ENCODE measurements at regions not wholly inside any gene's neighbourhood (a gene's known extent, or its start where the extent isn't known, plus 50 kb on each side); places are given as distances from the start of the nearest gene placed in this dataset.

DNA sequence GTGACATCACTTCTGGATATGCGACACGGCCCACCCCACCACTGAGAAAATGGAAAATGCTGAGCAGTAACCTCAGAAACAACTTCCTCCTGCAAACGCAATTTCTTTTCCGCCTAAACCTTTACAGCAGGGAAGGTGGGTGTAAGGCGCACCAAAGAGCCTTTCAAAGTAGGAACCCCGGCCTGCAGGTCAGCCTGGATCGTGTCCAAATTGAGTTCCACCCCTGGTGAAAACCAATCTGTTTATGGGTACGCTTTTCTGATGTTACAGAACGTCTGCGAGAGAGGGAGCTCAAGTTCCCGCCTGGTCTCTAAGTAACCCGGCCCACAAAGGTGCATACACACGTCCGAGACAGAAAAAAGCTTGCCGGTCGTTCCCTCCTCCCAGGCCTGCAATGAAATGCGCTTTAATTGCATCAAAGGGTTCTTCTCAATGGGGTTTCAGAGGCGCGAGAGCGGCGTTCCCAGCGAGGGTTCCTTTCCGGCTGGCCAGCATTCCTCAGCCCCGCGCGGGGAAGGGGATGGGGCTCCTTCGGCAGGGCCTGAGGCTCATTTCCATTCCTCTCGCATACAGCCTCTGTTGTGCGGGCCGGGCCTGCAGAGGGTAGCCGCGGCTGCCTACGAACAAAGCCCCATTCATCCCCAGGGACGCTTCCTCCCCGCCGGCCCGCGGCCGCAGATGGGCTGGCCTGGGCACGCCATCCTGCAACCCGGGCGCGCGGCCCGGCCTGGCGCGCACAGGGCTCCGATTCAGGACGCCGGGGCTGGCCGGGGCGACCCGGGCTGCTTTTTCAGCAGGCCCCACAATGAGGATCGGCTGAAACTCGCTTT is 138.1 kb downstream of the TMCO5A start (continued):
- TF ChIP-seq HOXB5 (CRISPR knock-in tag; IDR thresholded peaks at IDR 0.05) (no peak), KDM1A (IDR thresholded peaks at IDR 0.05; ENCODE audit: low read depth) (peak; percentile 17; the same call in 1 of the 2 replicates), FOXS1 (CRISPR knock-in tag; IDR thresholded peaks at IDR 0.05) (no peak), PHF8 (IDR thresholded peaks at IDR 0.05; ENCODE audit: borderline replicate concordance, low read depth) (peak; percentile 47; the same call in 1 of the 2 replicates), HDAC2 (IDR thresholded peaks at IDR 0.05) (no peak), NFE2L2 (conservative IDR thresholded peaks at IDR 0.05; ENCODE audit: low read length) (no peak), BHLHE40 (IDR thresholded peaks at IDR 0.05; ENCODE audit: low read depth, low read length) (no peak), ZC3H11A (IDR thresholded peaks at IDR 0.05) (no peak), HOXB13 (CRISPR knock-in tag; IDR thresholded peaks at IDR 0.05; ENCODE audit: low read depth) (no peak), RAD21 (conservative IDR thresholded peaks at IDR 0.05 in 1 of 2, IDR thresholded peaks at IDR 0.05 in 1 of 2) (peak; percentile 30 to 37)
- TF ChIP-seq, protein P1, sequence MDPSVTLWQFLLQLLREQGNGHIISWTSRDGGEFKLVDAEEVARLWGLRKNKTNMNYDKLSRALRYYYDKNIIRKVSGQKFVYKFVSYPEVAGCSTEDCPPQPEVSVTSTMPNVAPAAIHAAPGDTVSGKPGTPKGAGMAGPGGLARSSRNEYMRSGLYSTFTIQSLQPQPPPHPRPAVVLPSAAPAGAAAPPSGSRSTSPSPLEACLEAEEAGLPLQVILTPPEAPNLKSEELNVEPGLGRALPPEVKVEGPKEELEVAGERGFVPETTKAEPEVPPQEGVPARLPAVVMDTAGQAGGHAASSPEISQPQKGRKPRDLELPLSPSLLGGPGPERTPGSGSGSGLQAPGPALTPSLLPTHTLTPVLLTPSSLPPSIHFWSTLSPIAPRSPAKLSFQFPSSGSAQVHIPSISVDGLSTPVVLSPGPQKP (IDR thresholded peaks at IDR 0.05; ENCODE audit: low read depth, low read length) = no peak
- TF ChIP-seq, protein P2, sequence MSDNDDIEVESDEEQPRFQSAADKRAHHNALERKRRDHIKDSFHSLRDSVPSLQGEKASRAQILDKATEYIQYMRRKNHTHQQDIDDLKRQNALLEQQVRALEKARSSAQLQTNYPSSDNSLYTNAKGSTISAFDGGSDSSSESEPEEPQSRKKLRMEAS (IDR thresholded peaks at IDR 0.05) = peak; percentile 58; the same call in 1 of the 2 replicates
- TF ChIP-seq, protein P3, sequence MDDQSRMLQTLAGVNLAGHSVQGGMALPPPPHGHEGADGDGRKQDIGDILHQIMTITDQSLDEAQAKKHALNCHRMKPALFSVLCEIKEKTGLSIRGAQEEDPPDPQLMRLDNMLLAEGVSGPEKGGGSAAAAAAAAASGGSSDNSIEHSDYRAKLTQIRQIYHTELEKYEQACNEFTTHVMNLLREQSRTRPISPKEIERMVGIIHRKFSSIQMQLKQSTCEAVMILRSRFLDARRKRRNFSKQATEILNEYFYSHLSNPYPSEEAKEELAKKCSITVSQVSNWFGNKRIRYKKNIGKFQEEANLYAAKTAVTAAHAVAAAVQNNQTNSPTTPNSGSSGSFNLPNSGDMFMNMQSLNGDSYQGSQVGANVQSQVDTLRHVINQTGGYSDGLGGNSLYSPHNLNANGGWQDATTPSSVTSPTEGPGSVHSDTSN (IDR thresholded peaks at IDR 0.05) = no peak

DNA sequence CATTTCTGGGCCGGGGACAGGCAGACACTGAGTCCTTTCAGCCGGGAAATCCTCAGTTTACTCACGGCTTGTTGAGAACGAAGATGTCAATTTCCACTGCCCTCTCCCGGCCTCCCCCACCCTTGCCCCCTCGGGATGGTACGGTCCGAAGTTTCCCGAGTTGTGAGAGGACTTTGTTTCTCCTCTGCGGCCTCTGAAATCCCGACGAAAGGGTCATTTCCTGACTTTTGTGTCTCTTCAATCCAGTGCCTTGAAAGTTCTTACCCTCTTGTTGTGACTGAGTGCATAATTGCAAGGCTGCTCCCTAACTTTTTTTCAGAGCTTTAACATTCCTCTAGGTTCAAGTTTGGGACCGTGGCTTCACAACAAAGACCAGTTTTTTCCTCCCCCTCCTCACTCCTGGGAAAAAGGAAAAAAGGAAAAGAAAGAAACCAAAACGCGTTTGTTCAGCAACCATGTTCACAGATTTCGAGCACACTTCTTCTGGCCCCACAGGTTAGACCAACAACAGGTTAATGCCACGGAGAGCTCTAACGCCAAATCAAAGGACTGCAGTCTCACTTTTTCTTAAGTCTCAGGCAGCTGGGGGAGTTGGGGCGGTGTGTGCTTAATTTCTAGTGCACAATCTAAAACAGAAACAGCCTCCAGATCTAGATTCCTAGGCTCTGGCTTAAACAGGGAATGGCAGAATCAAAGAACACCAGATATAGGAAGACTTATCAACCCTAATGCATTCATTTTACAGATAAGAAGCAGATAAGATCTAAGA is 138.9 kb downstream of the TMCO5A start:
- CTCF ChIA-PET = interaction anchor here (1.1 to 1.4 kb wide), 4 partner anchors 25 to 280 kb away, joined by 3 to 5 read pairs (median 3); no protein-coding TSS in a partner anchor
- H3K4me3 ChIP-seq = peak overlapping the region; percentile 52
- peak in 1 of 2 experiments; percentile 30 for DNase-seq (ENCODE audit: low read depth in 1 of 2, low spot score in 1 of 2)
- H3K27ac ChIP-seq = peak overlapping the region; percentile 84 to 88
- WGBS (ENCODE audit: missing lambda C conversion rate) = 62% methylated on average over 11 of the region's 19 CpGs
- ATAC-seq = peak; percentile 44 to 47; a peak in 5 of 6 replicates
- no peaks in the 10 kb centered on the region for H3K9me3 ChIP-seq
- H3K4me2 ChIP-seq = peak overlapping the region; percentile 84
- POLR2A ChIA-PET = interaction anchor here (1.1 to 1.9 kb wide), 2 partner anchors 178 to 265 kb away, joined by 3 to 52 read pairs; partner anchors contain the start of gene SPRED1
- TF ChIP-seq GATA3 (IDR thresholded peaks at IDR 0.05; ENCODE audit: borderline replicate concordance) = no peak
- TF ChIP-seq NR3C1 (IDR thresholded peaks at IDR 0.05) = no peak
- TF ChIP-seq POLR2A (IDR thresholded peaks at IDR 0.05; ENCODE audit: low read length) = no peak
- no peak for TF ChIP-seq CEBPB (IDR thresholded peaks at IDR 0.05)
- TF ChIP-seq HOXA7 (CRISPR knock-in tag; IDR thresholded peaks at IDR 0.05) = no peak
- TF ChIP-seq CHD4 (IDR thresholded peaks at IDR 0.05; ENCODE audit: borderline replicate concordance) = no peak
- TF ChIP-seq, protein P4, sequence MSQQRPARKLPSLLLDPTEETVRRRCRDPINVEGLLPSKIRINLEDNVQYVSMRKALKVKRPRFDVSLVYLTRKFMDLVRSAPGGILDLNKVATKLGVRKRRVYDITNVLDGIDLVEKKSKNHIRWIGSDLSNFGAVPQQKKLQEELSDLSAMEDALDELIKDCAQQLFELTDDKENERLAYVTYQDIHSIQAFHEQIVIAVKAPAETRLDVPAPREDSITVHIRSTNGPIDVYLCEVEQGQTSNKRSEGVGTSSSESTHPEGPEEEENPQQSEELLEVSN (IDR thresholded peaks at IDR 0.05; ENCODE audit: borderline replicate concordance, low read depth) = no peak
- TF ChIP-seq HOXB13 (CRISPR knock-in tag; IDR thresholded peaks at IDR 0.05; ENCODE audit: low read depth) = no peak
- TF ChIP-seq RNF2 (IDR thresholded peaks at IDR 0.05; ENCODE audit: borderline replicate concordance, low read depth) = no peak
- TF ChIP-seq SREBF2 (IDR thresholded peaks at IDR 0.05) = no peak
- TF ChIP-seq CBX2 (IDR thresholded peaks at IDR 0.05; ENCODE audit: borderline replicate concordance, low read depth) = no peak
- TF ChIP-seq EP300 (IDR thresholded peaks at IDR 0.05) = no peak
- no peak for TF ChIP-seq EHF (CRISPR knock-in tag; IDR thresholded peaks at IDR 0.05)
- TF ChIP-seq FOSL2 (IDR thresholded peaks at IDR 0.05) = no peak
- no peak for TF ChIP-seq FOSL2 (CRISPR knock-in tag; IDR thresholded peaks at IDR 0.05)
- no peak for TF ChIP-seq RARB (CRISPR knock-in tag; IDR thresholded peaks at IDR 0.05)
- no peak for FAIRE-seq
- H3K4me1 ChIP-seq = peaks cover 25% of the 10 kb centered on the region
